ENCODE measurements at regions not wholly inside any gene's neighbourhood (a gene's known extent, or its start where the extent isn't known, plus 50 kb on each side); places are given as distances from the start of the nearest gene placed in this dataset.

DNA sequence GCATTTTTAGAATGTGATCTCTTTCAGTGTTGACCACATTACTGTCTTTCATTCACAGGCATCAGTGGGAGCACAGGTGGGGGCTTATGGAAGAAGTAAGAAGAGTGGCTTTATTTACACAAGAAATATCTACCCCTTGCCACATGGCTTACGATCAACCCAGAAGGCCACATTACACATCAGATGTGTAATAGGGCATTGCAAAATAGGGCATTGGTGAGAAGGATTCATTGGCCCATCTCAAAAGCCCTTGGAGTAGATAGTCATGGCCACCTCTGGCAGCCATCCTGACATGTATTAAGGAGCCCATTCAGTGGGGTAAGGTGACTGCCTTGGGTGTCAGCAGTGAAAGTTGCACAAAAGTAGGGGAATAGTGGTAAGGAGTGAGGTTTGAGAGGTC lies 97.5 kb downstream of the MAFB start:
- no peak for DNase-seq (ENCODE audit: extremely low read depth in 1 of 2, low read depth in 1 of 2)

DNA sequence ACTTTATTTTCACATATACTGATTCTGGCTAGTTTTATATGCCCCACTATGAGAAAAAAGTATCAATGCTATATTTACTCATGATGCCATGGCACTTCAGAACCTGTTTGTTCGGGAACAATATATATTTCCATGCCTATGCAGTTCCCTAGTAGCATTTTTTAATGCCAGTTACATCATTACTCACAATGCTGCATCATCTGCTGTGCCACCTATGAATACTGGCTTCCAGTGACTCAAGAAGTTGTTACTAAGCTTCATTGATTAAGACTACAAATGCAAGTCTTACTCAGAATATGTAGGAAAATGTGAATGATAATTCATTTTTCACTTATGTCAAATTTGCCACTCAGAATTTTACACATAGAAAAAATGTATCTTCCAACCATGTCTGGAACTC lies 97.9 kb downstream of the MAFB start:
- no peak for DNase-seq (ENCODE audit: extremely low read depth in 1 of 2, low read depth in 1 of 2)

DNA sequence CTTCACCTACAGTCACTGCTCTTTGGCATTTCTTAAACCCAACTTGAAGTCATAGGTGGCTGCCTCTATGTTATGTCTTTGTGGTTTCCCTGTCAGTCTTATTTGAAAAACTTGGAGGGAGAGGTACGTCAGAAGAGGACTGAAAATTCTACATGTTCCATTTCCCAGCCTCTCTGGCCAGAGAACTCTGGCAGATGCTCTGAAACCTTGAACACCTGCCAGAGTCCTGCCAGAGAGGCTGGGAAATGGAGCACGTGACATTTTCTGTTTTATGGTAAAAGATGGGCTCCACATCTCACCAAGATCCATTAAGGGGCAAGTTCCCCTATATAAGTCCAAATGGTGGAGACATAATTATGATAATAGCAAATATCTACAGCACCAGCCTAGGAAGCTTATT lies 99.5 kb downstream of the MAFB start:
- no peak for DNase-seq (ENCODE audit: extremely low read depth in 1 of 2, low read depth in 1 of 2)

DNA sequence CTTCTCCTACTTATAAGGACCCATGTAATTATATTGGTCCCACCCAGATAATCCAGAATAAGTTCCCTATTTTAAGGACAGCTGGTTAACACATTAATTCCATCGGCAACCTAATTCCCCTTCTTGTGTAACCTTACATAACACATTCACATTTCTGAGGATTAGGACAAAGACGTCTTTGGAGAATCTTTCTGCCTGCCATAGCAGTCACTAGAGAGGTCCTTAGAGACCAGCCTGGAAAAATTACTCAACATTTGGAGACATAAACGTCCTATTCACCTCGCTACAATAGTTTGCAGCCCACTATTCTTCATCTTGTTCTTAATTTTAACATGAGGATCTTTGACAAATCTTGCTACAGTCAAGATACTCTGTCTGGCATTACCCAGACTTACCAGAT lies 100.1 kb downstream of the MAFB start:
- DNase-seq (ENCODE audit: extremely low read depth in 1 of 2, low read depth in 1 of 2): no peak

DNA sequence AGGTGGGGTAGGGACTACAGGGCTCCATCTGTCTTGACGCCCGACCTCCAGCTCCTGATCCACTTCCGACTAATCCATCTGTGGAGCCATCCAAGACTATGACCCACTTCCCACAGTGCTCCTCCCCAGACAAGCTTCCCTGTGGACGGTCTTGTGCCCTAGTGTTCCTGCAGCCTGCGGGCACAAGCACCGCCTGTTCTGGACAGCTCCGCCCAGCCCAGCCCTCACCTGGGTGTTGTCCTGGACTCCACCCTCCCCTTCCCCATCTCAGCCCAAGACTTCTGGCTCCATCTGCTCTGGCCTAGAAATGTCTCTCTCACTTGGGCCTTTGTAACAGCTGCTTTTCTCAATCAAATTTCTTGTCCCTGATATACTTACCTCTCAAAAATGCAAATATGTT lies 102.0 kb downstream of the MAFB start:
- DNase-seq (ENCODE audit: extremely low read depth in 1 of 2, low read depth in 1 of 2): no peak

DNA sequence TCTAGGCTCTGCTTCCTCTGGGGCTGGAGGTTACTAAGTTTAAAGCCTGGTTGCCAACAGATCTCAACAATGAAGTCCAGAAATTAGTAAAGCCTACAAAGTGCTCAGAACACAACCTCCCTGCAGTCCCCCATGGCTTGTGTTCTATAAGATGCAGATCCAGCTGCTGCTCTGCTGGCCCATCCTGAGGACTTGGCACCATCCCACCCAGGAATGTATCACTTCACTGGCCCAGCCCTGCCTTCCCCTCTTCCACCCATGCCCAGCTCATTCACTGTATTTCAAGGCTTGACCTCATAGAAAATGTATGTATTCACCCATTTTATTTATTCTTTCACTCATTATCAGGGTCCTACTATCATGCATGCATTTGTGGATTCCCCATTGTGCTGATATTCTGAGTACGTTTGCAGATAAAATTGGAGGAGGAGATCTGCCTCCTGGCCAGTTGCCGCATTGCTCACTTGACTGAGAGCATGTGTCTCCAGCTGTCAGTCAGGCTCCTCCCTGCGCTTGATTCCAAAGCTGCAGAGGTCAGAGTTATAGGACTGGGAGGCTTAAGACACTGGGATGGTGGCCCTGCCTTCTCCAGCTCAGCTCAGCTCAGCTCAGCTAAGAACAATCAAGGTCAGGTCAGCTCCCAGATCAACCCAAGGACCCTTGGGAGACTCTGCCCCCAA lies 104.8 kb downstream of the MAFB start:
- DNase-seq (ENCODE audit: extremely low read depth in 1 of 2, low read depth in 1 of 2): no peak

DNA sequence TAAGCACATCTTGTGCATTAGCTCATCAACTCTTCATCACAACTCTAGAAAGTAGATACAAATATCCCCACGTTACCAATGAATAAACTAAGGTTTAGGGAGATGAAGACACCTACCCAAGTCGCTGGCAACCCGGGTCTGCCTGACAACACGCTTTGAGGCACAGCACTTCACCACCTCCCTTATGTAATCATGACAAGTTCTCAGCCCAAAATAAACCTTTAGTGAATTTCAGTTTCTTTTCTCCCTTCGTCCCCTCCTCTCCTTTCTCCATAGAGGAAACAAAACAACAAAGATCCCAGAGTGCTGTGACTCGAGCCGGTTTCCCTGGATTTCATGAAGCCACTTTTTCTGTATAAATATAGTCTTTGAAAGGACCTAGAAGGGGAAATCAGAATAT lies 105.4 kb downstream of the MAFB start:
- DNase-seq (ENCODE audit: extremely low read depth in 1 of 2, low read depth in 1 of 2): no peak

DNA sequence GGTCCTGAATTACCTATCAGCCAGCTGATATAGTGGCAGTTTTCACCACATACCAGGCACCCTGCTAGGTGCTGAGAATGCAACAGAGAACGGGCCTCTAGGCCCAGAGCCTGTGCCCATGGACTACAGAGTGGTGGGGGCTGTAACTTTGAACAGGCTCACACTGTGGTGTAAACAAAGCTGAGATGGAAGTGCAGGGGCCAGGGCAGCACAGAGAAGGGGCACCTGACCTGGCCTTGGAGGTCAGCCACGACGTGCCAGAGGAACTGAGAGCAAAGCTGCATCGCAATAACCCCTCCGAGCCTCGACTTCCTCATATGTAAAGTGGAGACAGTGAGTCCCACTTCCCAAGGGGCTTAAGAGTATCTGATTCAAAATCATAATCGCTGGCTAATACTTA lies 105.8 kb downstream of the MAFB start:
- DNase-seq (ENCODE audit: extremely low read depth in 1 of 2, low read depth in 1 of 2): no peak

DNA sequence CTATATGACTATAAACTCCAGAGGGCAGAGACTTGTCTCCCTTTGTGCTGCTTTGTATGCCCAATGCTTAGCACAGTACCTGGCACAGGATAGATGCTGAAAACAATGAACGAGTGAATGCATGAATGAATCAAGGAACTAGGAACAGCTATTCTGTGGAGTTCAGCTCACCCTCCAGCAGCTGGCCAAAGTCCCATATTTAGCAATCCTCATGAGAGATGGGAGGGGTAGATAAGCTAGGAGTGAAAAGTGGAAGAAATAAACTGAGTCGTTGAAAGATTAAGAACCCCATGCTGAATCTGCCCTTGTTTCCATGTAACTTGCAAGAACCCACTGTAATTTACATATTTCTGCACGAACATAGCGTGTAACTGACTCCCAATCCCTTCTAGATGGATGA lies 106.5 kb downstream of the MAFB start:
- no peak for DNase-seq (ENCODE audit: extremely low read depth in 1 of 2, low read depth in 1 of 2)

DNA sequence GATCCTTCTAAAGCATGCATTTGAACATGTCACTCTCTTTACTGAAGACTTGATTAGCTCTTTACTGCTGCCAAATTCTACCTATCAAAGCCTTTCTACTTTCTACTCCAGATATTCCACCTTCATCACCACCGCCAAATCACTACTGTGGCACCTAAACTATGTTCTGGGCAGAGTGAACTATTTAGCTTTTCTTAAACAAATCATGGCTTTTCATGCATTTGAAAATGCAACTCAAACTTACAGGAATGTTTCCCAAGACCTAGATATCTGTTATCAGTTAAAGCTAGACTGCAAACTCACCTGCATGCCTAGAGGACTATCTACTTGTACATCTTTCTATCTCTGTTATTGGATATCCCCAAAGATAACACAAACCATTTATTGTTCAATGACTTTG lies 109.3 kb downstream of the MAFB start:
- no peak for DNase-seq (ENCODE audit: extremely low read depth in 1 of 2, low read depth in 1 of 2)

DNA sequence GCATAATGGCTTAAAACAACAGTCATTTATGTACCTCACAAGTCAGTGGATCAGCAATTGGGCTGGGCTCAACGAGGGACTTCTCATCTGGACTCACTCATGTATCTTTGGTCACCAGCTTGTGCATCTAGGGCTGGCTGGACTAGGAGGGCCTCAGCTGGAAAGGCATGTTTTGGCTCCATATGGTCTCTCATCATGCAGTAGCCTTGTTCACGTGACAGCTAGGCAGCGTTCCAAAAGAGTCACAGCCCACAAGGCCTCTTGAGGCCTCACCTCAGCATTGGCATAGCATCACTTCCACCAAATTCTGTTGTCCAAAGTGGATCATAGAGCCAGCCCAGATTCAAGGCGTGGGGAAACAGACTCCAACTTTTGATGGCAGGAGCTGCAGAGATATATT lies 110.1 kb downstream of the MAFB start:
- DNase-seq (ENCODE audit: extremely low read depth in 1 of 2, low read depth in 1 of 2): no peak

DNA sequence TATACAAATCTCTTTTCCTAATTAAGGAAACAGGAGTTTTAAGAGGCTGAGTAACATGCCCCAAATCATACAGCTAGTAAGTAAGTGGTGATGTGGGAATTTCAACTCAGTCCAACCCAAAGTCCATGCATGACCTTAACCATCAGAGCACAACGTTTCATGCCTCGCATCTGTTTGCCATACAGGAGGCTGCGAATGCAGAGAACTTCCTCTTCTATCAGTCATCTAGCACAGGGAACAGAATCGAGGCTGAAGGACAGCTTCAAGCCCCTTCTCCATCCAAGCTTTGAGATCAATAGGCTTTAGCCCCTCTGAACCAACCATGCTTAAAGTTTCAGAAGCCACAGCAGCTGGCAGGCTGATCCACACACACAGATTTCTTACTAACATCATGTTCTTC lies 113.2 kb downstream of the MAFB start:
- no peak for DNase-seq (ENCODE audit: extremely low read depth in 1 of 2, low read depth in 1 of 2)

DNA sequence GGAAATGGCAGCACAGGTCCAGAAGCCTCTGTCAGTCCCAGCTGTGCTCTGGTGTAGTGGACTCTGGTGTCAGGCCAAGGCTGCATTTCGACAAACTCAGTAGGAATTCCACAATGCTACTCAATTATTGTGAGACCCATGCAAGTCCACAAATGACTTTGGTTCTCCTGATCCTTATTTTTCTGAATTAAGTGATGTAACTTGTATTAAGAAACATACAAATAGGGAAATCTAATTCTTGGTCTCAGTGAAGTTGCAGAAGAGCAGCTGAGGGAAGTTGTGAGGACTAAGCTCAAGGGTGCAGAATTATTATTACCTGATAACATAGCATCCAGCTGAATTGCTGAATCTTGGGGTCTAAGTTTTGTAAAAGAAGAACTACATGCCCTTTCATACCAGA lies 116.8 kb downstream of the MAFB start:
- no peak for DNase-seq (ENCODE audit: extremely low read depth in 1 of 2, low read depth in 1 of 2)

DNA sequence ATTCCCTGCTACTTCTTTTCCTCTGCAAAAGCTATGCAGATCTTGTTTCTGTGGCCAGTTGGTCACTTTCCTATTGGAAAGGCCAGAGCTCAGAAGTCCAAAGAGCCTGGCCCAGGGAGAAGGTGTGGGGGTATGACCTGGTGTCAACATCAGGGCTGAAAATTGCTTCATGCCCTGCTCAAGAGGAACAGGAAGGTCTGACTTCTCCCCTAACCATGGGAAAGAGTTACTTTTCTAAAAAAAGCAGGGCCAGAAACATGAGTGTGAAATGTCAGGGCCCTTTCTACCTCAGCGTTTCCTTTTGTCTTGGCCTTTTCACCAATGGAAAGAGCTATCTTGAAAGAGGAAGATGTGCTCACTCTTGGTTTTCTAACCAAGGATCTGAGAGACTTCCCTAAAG lies 117.4 kb downstream of the MAFB start:
- no peak for DNase-seq (ENCODE audit: extremely low read depth in 1 of 2, low read depth in 1 of 2)

DNA sequence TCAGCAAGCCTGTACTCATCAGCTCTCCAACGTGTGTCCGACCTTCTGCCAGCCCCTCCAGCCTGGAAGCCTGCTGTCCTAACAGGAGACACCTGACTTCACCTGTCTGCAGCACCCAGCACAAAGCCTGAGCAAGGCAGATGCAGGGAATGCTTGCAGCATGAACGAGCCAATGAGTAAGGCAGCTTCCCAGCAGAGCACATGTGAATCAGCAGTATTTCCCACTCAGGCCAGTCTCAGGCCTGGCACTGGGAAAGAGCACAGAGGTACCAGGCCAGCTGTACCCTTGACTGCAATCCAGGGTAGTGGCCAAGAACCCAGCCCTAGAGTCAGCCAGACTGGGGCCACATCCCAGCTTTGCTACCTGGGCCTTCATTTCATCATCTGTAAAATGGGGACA lies 120.8 kb downstream of the MAFB start:
- no peak for DNase-seq (ENCODE audit: extremely low read depth in 1 of 2, low read depth in 1 of 2)

DNA sequence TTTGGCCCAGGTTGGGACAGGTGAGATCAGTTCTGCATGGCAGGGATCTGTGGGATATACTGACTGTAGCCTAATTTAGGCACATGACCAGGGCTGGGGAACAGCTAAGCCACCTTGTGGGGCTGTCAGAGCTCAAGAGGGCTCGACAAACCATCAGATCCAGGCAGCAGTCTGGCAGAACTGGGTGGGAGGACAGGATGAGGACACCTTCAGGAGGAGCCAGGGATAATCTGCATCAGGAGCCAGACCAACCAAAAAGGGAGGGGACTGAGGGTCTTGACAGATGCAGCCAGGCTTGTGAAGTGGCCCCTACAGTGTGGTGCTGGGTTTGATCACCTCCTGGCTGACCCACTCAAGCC lies 123.4 kb downstream of the MAFB start:
- no peak for DNase-seq (ENCODE audit: extremely low read depth in 1 of 2, low read depth in 1 of 2)

DNA sequence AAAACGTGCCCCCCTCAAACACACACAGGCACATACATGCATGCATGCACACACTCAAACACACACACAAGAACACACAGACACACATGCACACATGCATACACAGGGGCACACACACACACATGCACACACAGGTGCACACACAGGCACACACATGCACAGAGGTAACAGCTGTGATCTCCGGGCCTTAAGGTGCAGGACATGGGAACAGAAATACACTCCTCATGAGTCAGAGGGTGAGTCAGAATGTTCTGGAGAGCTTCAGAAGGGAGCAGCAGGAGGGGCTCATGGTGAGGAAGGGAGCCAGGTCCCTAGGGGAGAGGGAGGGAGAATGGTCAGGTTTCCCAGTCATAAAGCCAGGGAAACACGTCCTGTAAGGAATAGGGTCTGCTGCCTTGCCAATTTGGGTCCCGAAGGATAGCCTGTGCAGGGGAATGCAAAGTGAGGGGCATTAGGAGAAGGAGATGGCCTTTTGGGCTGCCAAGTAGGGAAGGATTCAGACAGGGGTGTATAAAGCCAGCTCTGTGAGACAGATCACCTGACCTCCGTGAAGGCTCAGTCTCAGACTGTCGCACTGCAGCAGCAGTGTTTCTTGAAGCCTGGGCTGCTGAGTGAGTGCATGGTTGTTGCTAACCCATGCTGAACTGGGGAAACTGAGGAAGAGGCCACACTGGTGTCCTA lies 123.9 kb downstream of the MAFB start:
- no peak for DNase-seq (ENCODE audit: extremely low read depth in 1 of 2, low read depth in 1 of 2)

DNA sequence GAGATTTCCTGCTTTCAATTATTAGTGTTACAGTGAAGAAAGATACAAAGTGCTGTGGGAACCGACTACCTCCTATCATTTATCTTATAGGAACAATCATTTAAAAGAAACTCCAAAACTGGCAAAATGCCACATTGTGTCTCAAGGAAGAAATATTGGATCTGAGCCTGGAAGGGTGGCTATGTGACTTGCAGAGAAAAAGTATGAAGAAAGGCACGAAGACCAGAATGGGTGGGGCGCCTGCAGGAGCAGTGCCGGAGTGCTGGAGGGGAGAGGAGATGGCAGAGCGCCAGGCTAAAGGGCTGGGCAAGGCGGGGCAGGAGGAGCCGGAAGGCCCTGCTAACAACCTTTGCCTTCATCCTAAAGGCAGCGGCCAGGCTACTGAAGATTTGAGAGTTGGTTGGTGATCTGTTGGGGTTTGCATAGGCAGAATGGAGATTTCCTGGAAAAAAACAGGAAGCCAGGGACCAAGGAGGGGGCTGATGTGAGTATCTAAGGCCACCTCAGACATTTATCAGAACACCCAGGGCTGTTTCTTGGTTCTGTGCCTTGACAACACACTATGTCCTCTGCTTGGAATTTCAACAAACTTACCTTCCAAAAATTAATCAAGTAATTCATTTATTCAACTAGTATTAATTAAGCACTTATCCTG lies 125.6 kb downstream of the MAFB start:
- DNase-seq (ENCODE audit: extremely low read depth in 1 of 2, low read depth in 1 of 2): no peak

DNA sequence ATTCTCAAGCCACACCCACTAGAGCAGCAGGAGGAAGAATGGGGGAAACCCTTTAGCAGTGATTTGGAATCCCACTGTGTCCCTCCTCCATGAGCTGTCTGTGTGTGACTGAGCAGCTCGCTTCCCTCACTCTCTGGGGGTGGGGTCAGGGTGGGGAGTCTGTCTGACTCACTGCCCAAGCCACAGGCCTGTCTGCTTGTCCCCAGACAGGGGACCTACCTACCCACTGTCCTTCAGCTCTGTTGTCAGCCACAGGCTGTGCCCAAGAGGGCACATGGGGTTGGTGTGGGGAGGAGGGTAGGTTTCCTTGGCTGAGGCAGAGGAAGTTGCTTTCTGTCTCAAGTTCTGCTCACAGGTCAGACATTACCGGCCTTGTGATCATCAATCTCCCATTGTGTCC lies 127.0 kb downstream of the MAFB start:
- DNase-seq (ENCODE audit: extremely low read depth in 1 of 2, low read depth in 1 of 2): no peak

DNA sequence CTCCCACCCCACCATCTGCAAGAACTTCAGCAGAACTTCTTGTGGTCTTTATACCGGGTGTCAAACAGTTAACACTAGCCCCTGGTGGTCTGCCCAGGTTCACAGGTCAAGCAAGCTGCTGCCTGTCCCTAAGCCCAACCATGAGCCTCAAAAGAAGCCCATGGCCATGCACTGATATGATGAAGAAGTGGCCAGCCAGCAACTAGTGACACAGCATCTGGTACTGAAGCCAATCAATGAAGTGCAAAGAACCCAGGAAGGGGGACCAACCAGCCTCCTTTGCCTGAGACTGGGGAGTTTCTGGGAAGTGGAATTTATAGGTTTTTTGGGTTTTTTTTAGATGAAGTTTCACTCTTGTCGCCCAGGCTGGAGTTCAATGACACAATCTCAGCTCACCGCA lies 127.8 kb downstream of the MAFB start:
- no peak for DNase-seq (ENCODE audit: extremely low read depth in 1 of 2, low read depth in 1 of 2)

DNA sequence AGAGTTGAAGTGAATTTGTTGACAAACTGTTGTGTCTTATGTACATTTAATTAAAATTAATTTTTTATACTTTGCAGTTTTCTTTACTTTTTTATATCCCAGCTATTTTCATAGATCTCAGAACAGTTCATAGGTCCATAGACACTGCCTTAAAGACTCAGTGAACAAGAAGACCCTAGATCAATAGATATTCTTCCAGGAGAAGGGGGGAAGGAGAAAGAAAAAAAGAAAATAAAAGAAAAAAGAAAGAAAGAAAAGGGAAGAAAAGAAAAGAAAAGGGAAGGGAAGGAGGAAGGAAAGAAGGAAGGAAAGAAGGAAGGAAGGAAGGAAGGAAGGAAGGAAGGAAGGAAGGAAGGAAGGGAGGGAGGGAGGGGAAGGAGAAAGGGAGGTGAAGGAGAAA lies 130.8 kb downstream of the MAFB start:
- DNase-seq (ENCODE audit: extremely low read depth in 1 of 2, low read depth in 1 of 2): no peak

DNA sequence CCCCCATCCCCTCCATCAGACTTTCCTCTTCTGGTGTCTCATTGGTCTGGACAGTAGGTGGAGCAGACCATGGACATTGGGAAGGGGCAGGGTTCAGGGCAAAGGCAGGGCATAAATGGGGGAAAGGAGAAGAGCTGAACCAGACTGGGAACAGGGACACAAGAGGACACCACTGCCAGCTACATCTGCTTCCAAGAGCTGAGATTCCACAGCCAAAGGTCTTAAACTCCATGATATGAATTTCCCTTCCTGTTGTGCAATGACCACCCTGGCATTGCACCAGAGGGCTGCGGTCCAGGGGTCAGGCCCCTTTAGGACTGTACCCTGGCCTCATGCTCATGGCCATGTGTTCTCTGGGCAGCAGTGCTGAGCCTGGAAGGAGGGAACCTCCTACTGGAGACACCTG lies 137.9 kb downstream of the MAFB start:
- DNase-seq (ENCODE audit: extremely low read depth in 1 of 2, low read depth in 1 of 2): no peak

All from activated CD8-positive, alpha-beta memory T cell treated with anti-CD3 and anti-CD28 coated beads for 1 hour (primary cell).